ENCODE measurements at regions not wholly inside any gene's neighbourhood (a gene's known extent, or its start where the extent isn't known, plus 50 kb on each side); places are given as distances from the start of the nearest gene placed in this dataset.

GRCh38 chr12:63041601-63042000, 106.7 kb upstream of the PPM1H start:
- TF ChIP-seq CTCF (IDR thresholded peaks at IDR 0.05) (no peak), EZH2 (IDR thresholded peaks at IDR 0.05; ENCODE audit: borderline replicate concordance, insufficient read depth, low read depth, low read length, poor library complexity, severe bottlenecking) (no peak)
